WTC11 (cell line): ENCODE measurements at regions not wholly inside any gene's neighbourhood (a gene's known extent, or its start where the extent isn't known, plus 50 kb on each side); places are given as distances from the start of the nearest gene placed in this dataset.

Experiments
- ATAC-seq: fragments of 200-7000 bp; cut with Tn5 transposase; 2 replicates; pipeline ENCODE4 v1.10.0; 2021; ENCODE audit warnings: mild to moderate bottlenecking, moderate library complexity
- CTCF ChIA-PET: fragments of 300-600 bp; sonication (Branson Sonifier 250); formaldehyde crosslinking; loops from one replicate; lab custom pipeline; 2021; ENCODE audit warnings: antibody characterized with exemption; lab: Charles Lee
- POLR2A ChIA-PET: fragments of 350-600 bp; sonication (Branson Sonifier 250); formaldehyde crosslinking; loops from one replicate; lab custom pipeline; 2021; ENCODE audit warnings: antibody characterized with exemption; lab: Charles Lee
- DNase-seq: peaks from one replicate; pipeline ENCODE4 v3.0.0; 2021; ENCODE audit warnings: low spot score
- H3K27ac Mint-ChIP-seq: 2 replicates; pipeline ENCODE4 v1.8.0; 2021; ENCODE audit warnings: mixed read lengths
- H3K27me3 Mint-ChIP-seq: 2 replicates; pipeline ENCODE4 v1.8.0; 2021; ENCODE audit warnings: low read depth, mild to moderate bottlenecking, moderate library complexity, mixed read lengths
- H3K36me3 Mint-ChIP-seq: 2 replicates; pipeline ENCODE4 v1.8.0; 2021; ENCODE audit warnings: mixed read lengths
- H3K4me1 Mint-ChIP-seq: 2 replicates; pipeline ENCODE4 v1.8.0; 2022; ENCODE audit warnings: mixed read lengths
- H3K4me3 Mint-ChIP-seq: 2 replicates; pipeline ENCODE4 v1.8.0; 2021; ENCODE audit warnings: mild to moderate bottlenecking, moderate library complexity, mixed read lengths
- H3K9me3 Mint-ChIP-seq: 2 replicates; pipeline ENCODE4 v1.8.0; 2021; ENCODE audit warnings: mixed read lengths
- ARID4B ChIP-seq: sonication (generic); formaldehyde crosslinking; IDR thresholded peaks from 2 replicates; pipeline ENCODE4 v1.8.0; 2023; ENCODE audit warnings: missing genetic modification reagents, mild to moderate bottlenecking, borderline replicate concordance
- ATF3 ChIP-seq: sonication (generic); formaldehyde crosslinking; conservative IDR thresholded peaks from 2 replicates; pipeline ENCODE4 v1.8.1; 2022; ENCODE audit warnings: mild to moderate bottlenecking, missing genetic modification reagents
- E2F5 ChIP-seq: sonication (generic); formaldehyde crosslinking; IDR thresholded peaks from 2 replicates; pipeline ENCODE4 v1.8.1; 2022; ENCODE audit warnings: mild to moderate bottlenecking, moderate library complexity, missing genetic modification reagents
- KAT7 ChIP-seq: sonication (generic); formaldehyde crosslinking; IDR thresholded peaks from 2 replicates; pipeline ENCODE4 v1.8.1; 2023; ENCODE audit warnings: missing genetic modification reagents, mild to moderate bottlenecking, borderline replicate concordance
- MAX ChIP-seq: sonication (generic); formaldehyde crosslinking; IDR thresholded peaks from 2 replicates; pipeline ENCODE4 v1.8.0; 2022; ENCODE audit warnings: mild to moderate bottlenecking, missing genetic modification reagents
- NFYB ChIP-seq: sonication (generic); formaldehyde crosslinking; conservative IDR thresholded peaks from 2 replicates; pipeline ENCODE4 v1.8.0; 2022; ENCODE audit warnings: low read depth, missing genetic modification reagents
- PRDM15 ChIP-seq: sonication (generic); formaldehyde crosslinking; IDR thresholded peaks from 2 replicates; pipeline ENCODE4 v1.8.0; 2022; ENCODE audit warnings: missing genetic modification reagents
- SMAD4 ChIP-seq: sonication (generic); formaldehyde crosslinking; IDR thresholded peaks from 2 replicates; pipeline ENCODE4 v1.8.0; 2022; ENCODE audit warnings: mild to moderate bottlenecking, missing genetic modification reagents
- TEAD4 ChIP-seq: sonication (generic); formaldehyde crosslinking; IDR thresholded peaks from 2 replicates; pipeline ENCODE4 v1.8.0; 2022; ENCODE audit warnings: mild to moderate bottlenecking, missing genetic modification reagents
- ZBTB21 ChIP-seq: sonication (generic); formaldehyde crosslinking; IDR thresholded peaks from 2 replicates; pipeline ENCODE4 v1.8.1; 2023; ENCODE audit warnings: mild to moderate bottlenecking, missing genetic modification reagents, borderline replicate concordance
- ZNF121 ChIP-seq: sonication (generic); formaldehyde crosslinking; IDR thresholded peaks from 2 replicates; pipeline ENCODE4 v1.8.0; 2023; ENCODE audit warnings: missing genetic modification reagents
- ZNF138 ChIP-seq: sonication (generic); formaldehyde crosslinking; conservative IDR thresholded peaks from 2 replicates; pipeline ENCODE4 v1.8.1; 2022; ENCODE audit warnings: mild to moderate bottlenecking, moderate library complexity, missing genetic modification reagents
- ZNF263 ChIP-seq: sonication (generic); formaldehyde crosslinking; IDR thresholded peaks from 2 replicates; pipeline ENCODE4 v1.8.1; 2022; ENCODE audit warnings: low read depth, mild to moderate bottlenecking, moderate library complexity, missing genetic modification reagents
- ZNF396 ChIP-seq: fragments of 250-450 bp; sonication (Bioruptor Pico); IDR thresholded peaks from 2 replicates; pipeline ENCODE4 v1.8.0; 2021; ENCODE audit warnings: mild to moderate bottlenecking, moderate library complexity, borderline replicate concordance
- ZNF416 ChIP-seq: fragments of 250-450 bp; sonication (Bioruptor Pico); IDR thresholded peaks from 2 replicates; pipeline ENCODE4 v1.9.0; 2021; ENCODE audit warnings: mild to moderate bottlenecking, inconsistent platforms
- ZNF425 ChIP-seq: fragments of 250-450 bp; sonication (Bioruptor Pico); conservative IDR thresholded peaks from 2 replicates; pipeline ENCODE4 v1.9.0; 2021; ENCODE audit warnings: mild to moderate bottlenecking
- ZNF671 ChIP-seq: fragments of 250-450 bp; sonication (Bioruptor Pico); IDR thresholded peaks from 2 replicates; pipeline ENCODE4 v1.8.0; 2021; ENCODE audit warnings: mild to moderate bottlenecking

- TF ChIP-seq PRDM15 (CRISPR knock-in tag) (no peak), ZNF396 (CRISPR knock-in tag) (no peak), ARID4B (CRISPR knock-in tag) (no peak), TEAD4 (no peak), ATF3 (CRISPR knock-in tag) (no peak), NFYB (CRISPR knock-in tag) (no peak), ZNF138 (CRISPR knock-in tag) (no peak), ZBTB21 (CRISPR knock-in tag) (no peak)
These were observed 128.4 kb downstream of the ARL4A start (continued) for GRCh38 chr7:12815871-12816270.

- POLR2A ChIA-PET, result no interaction called here
- no peaks in the 10 kb centered on the region for H3K27me3 Mint-ChIP-seq
- peak overlapping the region; percentile 79 for H3K27ac Mint-ChIP-seq
- peaks cover 26% of the 10 kb centered on the region for H3K9me3 Mint-ChIP-seq
- DNase-seq (no peak), ATAC-seq (peak; percentile 85)
- TF ChIP-seq ZNF671 (CRISPR knock-in tag) (no peak), PRDM15 (CRISPR knock-in tag) (peak; percentile 77)
- peaks cover 41% of the 10 kb centered on the region for H3K4me1 Mint-ChIP-seq
- CTCF ChIA-PET, result no interaction called here
- 0 out of 2 replicates have a peak overlapping the region, but pooled peaks have one; percentile 0 for H3K4me3 Mint-ChIP-seq
- H3K36me3 Mint-ChIP-seq, result peaks cover 13% of the 10 kb centered on the region; the same call in 1 of the 2 replicates
These were observed 133.3 kb downstream of the ARL4A start for GRCh38 chr7:12820777-12821176.

- CTCF ChIA-PET, result no interaction called here
- peaks cover 13% of the 10 kb centered on the region; the same call in 1 of the 2 replicates for H3K36me3 Mint-ChIP-seq
- no peak for ATAC-seq
- TF ChIP-seq KAT7 (CRISPR knock-in tag) (no peak), MAX (CRISPR knock-in tag) (no peak), SMAD4 (CRISPR knock-in tag) (no peak), TEAD4 (no peak), ZNF425 (no peak), E2F5 (CRISPR knock-in tag) (no peak), ZNF121 (CRISPR knock-in tag) (no peak), ZNF416 (CRISPR knock-in tag) (no peak), ZNF263 (CRISPR knock-in tag) (no peak), ATF3 (CRISPR knock-in tag) (no peak), NFYB (CRISPR knock-in tag) (no peak)
These were observed 134.3 kb downstream of the ARL4A start for GRCh38 chr7:12821746-12822145.

More at GRCh38 chr7:12821746-12822145, 134.3 kb downstream of the ARL4A start:
- H3K9me3 Mint-ChIP-seq, result peaks cover 26% of the 10 kb centered on the region
- no peak for DNase-seq
- H3K4me1 Mint-ChIP-seq, result peaks cover 46% of the 10 kb centered on the region
- no peak overlapping the region; the same call in 1 of the 2 replicates for H3K27ac Mint-ChIP-seq
- H3K27me3 Mint-ChIP-seq, result no peaks in the 10 kb centered on the region
- POLR2A ChIA-PET, result no interaction called here
- no peak overlapping the region for H3K4me3 Mint-ChIP-seq
